ENCODE measurements at regions not wholly inside any gene's neighbourhood (a gene's known extent, or its start where the extent isn't known, plus 50 kb on each side); places are given as distances from the start of the nearest gene placed in this dataset.

DNA sequence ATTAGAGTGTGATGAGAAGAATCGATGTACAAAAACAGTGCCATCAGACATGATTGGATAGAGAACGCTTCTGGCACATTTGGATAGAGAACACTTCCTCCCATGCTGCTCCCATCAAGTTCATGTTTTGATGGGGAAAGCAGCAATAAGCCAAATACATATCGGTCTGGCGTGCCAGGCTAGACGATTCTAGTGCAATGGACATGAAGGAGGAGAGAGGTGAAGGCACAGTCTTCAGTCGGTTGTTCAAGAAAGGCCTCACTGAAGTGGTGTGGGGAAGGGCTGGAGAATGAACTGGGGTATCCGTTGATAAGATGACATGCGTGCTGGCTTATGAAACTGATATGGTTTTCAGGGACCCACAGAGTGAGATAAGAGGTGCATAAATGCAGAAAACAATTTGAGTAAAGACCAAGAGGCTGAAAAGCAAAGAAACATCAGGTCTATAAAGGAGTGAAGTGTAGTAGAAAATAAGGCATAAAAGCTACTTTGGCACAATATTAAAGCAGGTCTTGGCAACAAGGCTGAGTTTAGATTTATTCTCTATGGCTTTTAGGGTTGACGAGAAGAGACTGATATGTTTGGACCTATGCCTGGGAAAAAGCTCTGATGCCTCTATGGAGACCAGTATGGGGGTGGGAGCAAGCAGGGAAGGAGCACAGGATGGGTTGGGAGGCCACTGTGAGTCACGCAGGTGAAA, 117.6 kb upstream of the PIEZO2 start:
- Histone ChIP-seq H3K9me3 (ENCODE audit: control insufficient read depth, insufficient read depth, low read depth, low read length) (no peaks in the 10 kb centered on the region), H3K27ac (ENCODE audit: extremely low read depth, low read depth, low read length) (no peak overlapping the region), H3K4me1 (ENCODE audit: control insufficient read depth, insufficient read depth, low read length) (no peaks in the 10 kb centered on the region), H3K36me3 (ENCODE audit: control insufficient read depth in 2 of 2, insufficient read depth in 1 of 2, low read length in 2 of 2) (no peaks in the 10 kb centered on the region), H3K4me3 (ENCODE audit: low read depth, low read length) (no peak overlapping the region)
- ChIA-PET POLR2A (no interaction called here), CTCF (no interaction called here)
- no peak for TF ChIP-seq EGR2 (tag by site-specific recombination; IDR thresholded peaks at IDR 0.05; ENCODE audit: low read depth)

DNA sequence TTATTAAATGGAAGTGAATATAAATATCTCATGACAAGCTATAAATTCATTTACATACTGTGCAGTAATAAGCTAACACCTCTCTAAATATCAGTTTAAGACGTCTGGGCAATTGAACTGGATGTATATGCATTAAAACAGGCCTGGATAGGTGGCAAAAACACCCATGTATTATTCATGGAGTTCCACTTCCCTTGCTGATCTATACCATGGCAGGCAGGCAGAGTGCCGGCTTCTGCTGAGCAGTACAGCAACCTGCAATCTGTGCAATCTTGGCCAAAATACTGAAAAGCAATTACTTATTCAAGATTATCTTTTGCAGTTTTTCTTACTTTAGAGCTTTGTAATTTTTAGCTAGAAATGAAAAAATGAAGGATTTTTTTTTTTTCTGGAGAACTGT, 112.1 kb upstream of the PIEZO2 start:
- Histone ChIP-seq H3K27ac (ENCODE audit: extremely low read depth, low read depth, low read length) (no peak overlapping the region), H3K9me3 (ENCODE audit: control insufficient read depth, insufficient read depth, low read depth, low read length) (no peaks in the 10 kb centered on the region), H3K4me1 (ENCODE audit: control insufficient read depth, insufficient read depth, low read length) (peaks cover 7% of the 10 kb centered on the region; the same call in 1 of the 2 replicates), H3K4me3 (ENCODE audit: low read depth, low read length) (no peak overlapping the region), H3K36me3 (ENCODE audit: control insufficient read depth in 2 of 2, insufficient read depth in 1 of 2, low read length in 2 of 2) (no peaks in the 10 kb centered on the region)
- ChIA-PET POLR2A (no interaction called here), CTCF (interaction anchor here (0.6 kb wide), 1 partner anchor 13 kb away, joined by 5 read pairs; no protein-coding TSS in a partner anchor)
- TF ChIP-seq GLIS1 (tag by site-specific recombination; IDR thresholded peaks at IDR 0.05) (no peak), KLF10 (tag by site-specific recombination; IDR thresholded peaks at IDR 0.05) (no peak), ZNF626 (tag by site-specific recombination; IDR thresholded peaks at IDR 0.05) (no peak), ZNF549 (tag by site-specific recombination; IDR thresholded peaks at IDR 0.05) (no peak), BCL11A (tag by site-specific recombination; IDR thresholded peaks at IDR 0.05; ENCODE audit: low read depth) (no peak), ZNF324 (tag by site-specific recombination; IDR thresholded peaks at IDR 0.05) (no peak), ZNF510 (tag by site-specific recombination; IDR thresholded peaks at IDR 0.05; ENCODE audit: insufficient replicate concordance) (no peak), ZNF155 (tag by site-specific recombination; IDR thresholded peaks at IDR 0.05) (no peak)
- TF ChIP-seq, protein P1, sequence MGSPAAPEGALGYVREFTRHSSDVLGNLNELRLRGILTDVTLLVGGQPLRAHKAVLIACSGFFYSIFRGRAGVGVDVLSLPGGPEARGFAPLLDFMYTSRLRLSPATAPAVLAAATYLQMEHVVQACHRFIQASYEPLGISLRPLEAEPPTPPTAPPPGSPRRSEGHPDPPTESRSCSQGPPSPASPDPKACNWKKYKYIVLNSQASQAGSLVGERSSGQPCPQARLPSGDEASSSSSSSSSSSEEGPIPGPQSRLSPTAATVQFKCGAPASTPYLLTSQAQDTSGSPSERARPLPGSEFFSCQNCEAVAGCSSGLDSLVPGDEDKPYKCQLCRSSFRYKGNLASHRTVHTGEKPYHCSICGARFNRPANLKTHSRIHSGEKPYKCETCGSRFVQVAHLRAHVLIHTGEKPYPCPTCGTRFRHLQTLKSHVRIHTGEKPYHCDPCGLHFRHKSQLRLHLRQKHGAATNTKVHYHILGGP (tag by site-specific recombination; IDR thresholded peaks at IDR 0.05), result no peak
- TF ChIP-seq, protein P2, sequence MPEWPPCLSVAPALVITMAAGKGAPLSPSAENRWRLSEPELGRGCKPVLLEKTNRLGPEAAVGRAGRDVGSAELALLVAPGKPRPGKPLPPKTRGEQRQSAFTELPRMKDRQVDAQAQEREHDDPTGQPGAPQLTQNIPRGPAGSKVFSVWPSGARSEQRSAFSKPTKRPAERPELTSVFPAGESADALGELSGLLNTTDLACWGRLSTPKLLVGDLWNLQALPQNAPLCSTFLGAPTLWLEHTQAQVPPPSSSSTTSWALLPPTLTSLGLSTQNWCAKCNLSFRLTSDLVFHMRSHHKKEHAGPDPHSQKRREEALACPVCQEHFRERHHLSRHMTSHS (tag by site-specific recombination; IDR thresholded peaks at IDR 0.05), result no peak

DNA sequence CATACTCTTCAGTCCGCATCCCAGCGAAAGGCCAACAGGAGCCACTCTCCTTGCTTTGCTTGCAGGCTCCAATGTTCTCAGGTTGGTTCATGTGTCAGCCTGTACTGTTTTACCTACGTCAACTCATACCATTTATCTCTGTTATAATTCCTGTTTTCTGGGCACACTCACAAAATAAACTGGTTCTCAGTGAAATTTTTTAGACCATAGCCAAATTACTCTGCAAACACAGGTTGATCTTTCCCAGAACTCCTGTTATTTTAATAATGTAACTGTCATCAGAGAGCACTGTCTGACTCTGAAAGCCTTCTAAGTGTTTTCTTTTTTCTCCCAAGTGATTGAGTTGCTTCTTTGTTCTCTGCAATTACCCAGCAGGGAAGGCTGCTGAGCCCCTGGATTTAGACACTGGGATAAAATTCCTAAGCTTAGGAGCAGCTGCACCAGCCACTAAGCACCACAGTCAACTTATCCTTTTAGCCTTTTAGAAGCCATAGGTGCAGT, 111.6 kb upstream of the PIEZO2 start:
- Histone ChIP-seq H3K4me1 (ENCODE audit: control insufficient read depth, insufficient read depth, low read length) (peaks cover 7% of the 10 kb centered on the region; the same call in 1 of the 2 replicates), H3K27ac (ENCODE audit: extremely low read depth, low read depth, low read length) (peak overlapping the region; percentile 31; the same call in 1 of the 2 replicates), H3K4me3 (ENCODE audit: low read depth, low read length) (no peak overlapping the region), H3K9me3 (ENCODE audit: control insufficient read depth, insufficient read depth, low read depth, low read length) (no peaks in the 10 kb centered on the region), H3K36me3 (ENCODE audit: control insufficient read depth in 2 of 2, insufficient read depth in 1 of 2, low read length in 2 of 2) (no peaks in the 10 kb centered on the region)
- POLR2A ChIA-PET, result no interaction called here
- TF ChIP-seq, protein P3, sequence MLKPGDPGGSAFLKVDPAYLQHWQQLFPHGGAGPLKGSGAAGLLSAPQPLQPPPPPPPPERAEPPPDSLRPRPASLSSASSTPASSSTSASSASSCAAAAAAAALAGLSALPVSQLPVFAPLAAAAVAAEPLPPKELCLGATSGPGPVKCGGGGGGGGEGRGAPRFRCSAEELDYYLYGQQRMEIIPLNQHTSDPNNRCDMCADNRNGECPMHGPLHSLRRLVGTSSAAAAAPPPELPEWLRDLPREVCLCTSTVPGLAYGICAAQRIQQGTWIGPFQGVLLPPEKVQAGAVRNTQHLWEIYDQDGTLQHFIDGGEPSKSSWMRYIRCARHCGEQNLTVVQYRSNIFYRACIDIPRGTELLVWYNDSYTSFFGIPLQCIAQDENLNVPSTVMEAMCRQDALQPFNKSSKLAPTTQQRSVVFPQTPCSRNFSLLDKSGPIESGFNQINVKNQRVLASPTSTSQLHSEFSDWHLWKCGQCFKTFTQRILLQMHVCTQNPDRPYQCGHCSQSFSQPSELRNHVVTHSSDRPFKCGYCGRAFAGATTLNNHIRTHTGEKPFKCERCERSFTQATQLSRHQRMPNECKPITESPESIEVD (tag by site-specific recombination; IDR thresholded peaks at IDR 0.05), result peak; percentile 93
- TF ChIP-seq ZIC2 (tag by site-specific recombination; IDR thresholded peaks at IDR 0.05), result 0 out of 2 replicates have a peak, but pooled peaks have one; percentile 22
- TF ChIP-seq ZNF629 (tag by site-specific recombination; IDR thresholded peaks at IDR 0.05), result 0 out of 2 replicates have a peak, but pooled peaks have one; percentile 18
- TF ChIP-seq HOXC10 (CRISPR knock-in tag; IDR thresholded peaks at IDR 0.05), result no peak
- TF ChIP-seq OVOL3 (tag by site-specific recombination; IDR thresholded peaks at IDR 0.05), result peak; percentile 68; the same call in 1 of the 2 replicates
- TF ChIP-seq FEZF1 (tag by site-specific recombination; IDR thresholded peaks at IDR 0.05), result peak; percentile 75
- no peak for TF ChIP-seq ZNF132 (tag by site-specific recombination; IDR thresholded peaks at IDR 0.05; ENCODE audit: borderline replicate concordance)
- TF ChIP-seq, protein P4, sequence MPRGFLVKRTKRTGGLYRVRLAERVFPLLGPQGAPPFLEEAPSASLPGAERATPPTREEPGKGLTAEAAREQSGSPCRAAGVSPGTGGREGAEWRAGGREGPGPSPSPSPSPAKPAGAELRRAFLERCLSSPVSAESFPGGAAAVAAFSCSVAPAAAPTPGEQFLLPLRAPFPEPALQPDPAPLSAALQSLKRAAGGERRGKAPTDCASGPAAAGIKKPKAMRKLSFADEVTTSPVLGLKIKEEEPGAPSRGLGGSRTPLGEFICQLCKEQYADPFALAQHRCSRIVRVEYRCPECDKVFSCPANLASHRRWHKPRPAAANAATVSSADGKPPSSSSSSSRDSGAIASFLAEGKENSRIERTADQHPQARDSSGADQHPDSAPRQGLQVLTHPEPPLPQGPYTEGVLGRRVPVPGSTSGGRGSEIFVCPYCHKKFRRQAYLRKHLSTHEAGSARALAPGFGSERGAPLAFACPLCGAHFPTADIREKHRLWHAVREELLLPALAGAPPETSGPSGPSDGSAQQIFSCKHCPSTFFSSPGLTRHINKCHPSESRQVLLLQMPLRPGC (tag by site-specific recombination; IDR thresholded peaks at IDR 0.05), result peak; percentile 51; the same call in 1 of the 2 replicates
- TF ChIP-seq MZF1 (tag by site-specific recombination; IDR thresholded peaks at IDR 0.05; ENCODE audit: borderline replicate concordance), result no peak
- peak; percentile 24; the same call in 1 of the 2 replicates for TF ChIP-seq OSR2 (tag by site-specific recombination; IDR thresholded peaks at IDR 0.05)
- CTCF ChIA-PET, result no interaction called here
